ENCODE measurements at regions not wholly inside any gene's neighbourhood (a gene's known extent, or its start where the extent isn't known, plus 50 kb on each side); places are given as distances from the start of the nearest gene placed in this dataset.
"Not testable (repeated sequence)": the region's sequence is repeated elsewhere in the genome, so short reads cannot be mapped to it uniquely, and the experiment has no call there.

DNA sequence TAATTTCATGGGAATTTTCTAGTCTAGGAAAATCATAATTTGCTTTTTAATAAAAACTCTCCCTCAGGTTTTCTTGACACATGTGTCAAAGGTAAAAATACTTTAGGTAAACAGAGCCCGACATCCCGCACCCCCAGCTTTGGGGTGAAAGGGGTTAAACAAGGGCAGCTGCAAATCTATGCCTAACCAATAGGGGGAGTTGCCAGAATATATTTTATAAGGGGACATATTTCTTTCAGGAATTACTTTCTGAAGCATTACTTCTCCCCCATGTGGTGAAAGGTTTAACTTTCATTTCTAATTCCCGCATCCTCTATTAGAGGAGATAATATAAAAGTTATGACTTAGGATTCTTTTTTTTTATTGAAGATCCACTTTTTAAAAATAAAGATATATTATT is 53.9 kb upstream of the HEPH start:
- peak in 1 of 2 experiments; percentile 0 for DNase-seq

GRCh38 chrX:66107860-66108259 is 56.2 kb upstream of the HEPH start:
- DNase-seq: not testable (repeated sequence)

- DNase-seq: not testable (repeated sequence)
Measured at GRCh38 chrX:66102398-66102797, 61.6 kb upstream of the HEPH start.

DNA sequence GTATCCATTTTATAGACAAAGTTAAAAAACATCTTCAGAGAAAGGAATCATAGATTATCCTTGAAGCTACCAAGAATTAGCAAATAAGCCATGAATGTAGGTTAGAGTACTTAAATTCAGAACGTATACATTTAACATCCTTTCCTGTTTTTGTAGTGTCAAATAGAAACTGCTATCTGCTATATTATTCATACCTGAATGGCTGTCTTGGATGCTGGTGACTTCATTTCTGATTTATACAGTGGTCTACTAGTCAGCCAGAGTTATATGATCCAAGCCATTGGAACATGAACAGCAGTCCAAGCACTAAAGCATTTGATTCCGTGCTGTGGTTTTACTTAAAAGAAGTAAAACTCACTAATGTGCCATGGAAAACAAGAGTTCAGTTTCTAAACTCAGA is 58.3 kb upstream of the VSIG4 start:
- DNase-seq: no peak

DNA sequence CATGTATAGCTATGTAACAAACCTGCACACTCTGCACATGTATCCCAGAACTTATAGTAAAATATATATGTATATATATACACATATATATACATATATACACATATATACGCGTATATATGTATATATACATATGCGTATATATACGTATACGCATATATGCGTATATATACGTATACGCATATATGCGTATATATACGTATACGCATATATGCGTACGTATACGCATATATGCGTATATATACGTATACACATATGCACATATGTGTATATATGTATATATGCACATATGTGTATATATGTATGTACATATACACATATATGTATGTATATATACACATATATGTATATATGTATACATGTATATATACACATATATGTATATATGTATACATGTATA is 57.1 kb upstream of the VSIG4 start:
- DNase-seq: not testable (repeated sequence)

- DNase-seq: not testable (repeated sequence)
Measured at GRCh38 chrX:66090004-66090403, 50.1 kb upstream of the VSIG4 start.

Measured in activated CD4-positive, alpha-beta T cell treated with anti-CD3 and anti-CD28 coated beads, Interleukin-2, amount 50 U/mL, for 4 hours (primary cell).